ENCODE measurements at regions not wholly inside any gene's neighbourhood (a gene's known extent, or its start where the extent isn't known, plus 50 kb on each side); places are given as distances from the start of the nearest gene placed in this dataset.
"Not testable (repeated sequence)": the region's sequence is repeated elsewhere in the genome, so short reads cannot be mapped to it uniquely, and the experiment has no call there.

GRCh38 chr1:199243423-199244061 lies 604.7 kb downstream of the PTPRC start:
- Histone ChIP-seq H3K36me3 (ENCODE audit: control insufficient read depth in 2 of 2, insufficient read depth in 2 of 2, low read length in 1 of 2) (no peaks in the 10 kb centered on the region), H3K4me3 (ENCODE audit: low read depth in 1 of 2, low read length in 2 of 2) (no peak overlapping the region), H3K9me3 (ENCODE audit: control insufficient read depth in 2 of 2, insufficient read depth in 1 of 2, low read depth in 1 of 2, low read length in 1 of 2) (no peaks in the 10 kb centered on the region), H3K27me3 (ENCODE audit: control insufficient read depth in 1 of 2, insufficient read depth in 2 of 2, low read length in 2 of 2) (no peaks in the 10 kb centered on the region), H3K4me1 (ENCODE audit: control insufficient read depth in 2 of 2, insufficient read depth in 2 of 2, low read length in 1 of 2) (no peaks in the 10 kb centered on the region), H3K27ac (ENCODE audit: low read depth in 2 of 2, low read length in 1 of 2) (no peak overlapping the region)
- 77 to 79% methylated on average over 11 of the region's 11 CpGs for WGBS, 2 donors

GRCh38 chr1:199245946-199246345 lies 607.1 kb downstream of the PTPRC start:
- 49 to 55% methylated on average over 3 of the region's 3 CpGs for WGBS, 2 donors
- no peaks in the 10 kb centered on the region for H3K36me3 ChIP-seq (ENCODE audit: control insufficient read depth in 2 of 2, insufficient read depth in 2 of 2, low read length in 1 of 2)
- H3K4me1 ChIP-seq (ENCODE audit: control insufficient read depth in 2 of 2, insufficient read depth in 2 of 2, low read length in 1 of 2) = no peaks in the 10 kb centered on the region
- no peaks in the 10 kb centered on the region for H3K9me3 ChIP-seq (ENCODE audit: control insufficient read depth in 2 of 2, insufficient read depth in 1 of 2, low read depth in 1 of 2, low read length in 1 of 2)
- no peaks in the 10 kb centered on the region for H3K27me3 ChIP-seq (ENCODE audit: control insufficient read depth in 1 of 2, insufficient read depth in 2 of 2, low read length in 2 of 2)
- no peak overlapping the region for H3K27ac ChIP-seq (ENCODE audit: low read depth in 2 of 2, low read length in 1 of 2)
- no peak overlapping the region for H3K4me3 ChIP-seq (ENCODE audit: low read depth in 1 of 2, low read length in 2 of 2)

- H3K36me3 ChIP-seq (ENCODE audit: control insufficient read depth in 2 of 2, insufficient read depth in 2 of 2, low read length in 1 of 2) = no peaks in the 10 kb centered on the region
- no peaks in the 10 kb centered on the region for H3K4me1 ChIP-seq (ENCODE audit: control insufficient read depth in 2 of 2, insufficient read depth in 2 of 2, low read length in 1 of 2)
- no peaks in the 10 kb centered on the region for H3K9me3 ChIP-seq (ENCODE audit: control insufficient read depth in 2 of 2, insufficient read depth in 1 of 2, low read depth in 1 of 2, low read length in 1 of 2)
- no peak overlapping the region for H3K27ac ChIP-seq (ENCODE audit: low read depth in 2 of 2, low read length in 1 of 2)
- 94 to 96% methylated on average over 3 of the region's 3 CpGs for WGBS, 2 donors
- H3K4me3 ChIP-seq (ENCODE audit: low read depth in 1 of 2, low read length in 2 of 2) = no peak overlapping the region
- no peaks in the 10 kb centered on the region for H3K27me3 ChIP-seq (ENCODE audit: control insufficient read depth in 1 of 2, insufficient read depth in 2 of 2, low read length in 2 of 2)
Observed at GRCh38 chr1:199246716-199247115, 607.9 kb downstream of the PTPRC start.

GRCh38 chr1:199247891-199248290 lies 609.1 kb downstream of the PTPRC start:
- H3K4me3 ChIP-seq (ENCODE audit: low read depth in 1 of 2, low read length in 2 of 2) = no peak overlapping the region
- no peaks in the 10 kb centered on the region for H3K9me3 ChIP-seq (ENCODE audit: control insufficient read depth in 2 of 2, insufficient read depth in 1 of 2, low read depth in 1 of 2, low read length in 1 of 2)
- no peaks in the 10 kb centered on the region for H3K4me1 ChIP-seq (ENCODE audit: control insufficient read depth in 2 of 2, insufficient read depth in 2 of 2, low read length in 1 of 2)
- no peaks in the 10 kb centered on the region for H3K36me3 ChIP-seq (ENCODE audit: control insufficient read depth in 2 of 2, insufficient read depth in 2 of 2, low read length in 1 of 2)
- H3K27ac ChIP-seq (ENCODE audit: low read depth in 2 of 2, low read length in 1 of 2) = no peak overlapping the region
- no peaks in the 10 kb centered on the region for H3K27me3 ChIP-seq (ENCODE audit: control insufficient read depth in 1 of 2, insufficient read depth in 2 of 2, low read length in 2 of 2)

GRCh38 chr1:199254040-199254439 lies 615.2 kb downstream of the PTPRC start:
- not testable (repeated sequence) for H3K9me3 ChIP-seq (ENCODE audit: control insufficient read depth in 2 of 2, insufficient read depth in 1 of 2, low read depth in 1 of 2, low read length in 1 of 2); H3K27me3 ChIP-seq (ENCODE audit: control insufficient read depth in 1 of 2, insufficient read depth in 2 of 2, low read length in 2 of 2); H3K36me3 ChIP-seq (ENCODE audit: control insufficient read depth in 2 of 2, insufficient read depth in 2 of 2, low read length in 1 of 2); H3K4me1 ChIP-seq (ENCODE audit: control insufficient read depth in 2 of 2, insufficient read depth in 2 of 2, low read length in 1 of 2); H3K27ac ChIP-seq (ENCODE audit: low read depth in 2 of 2, low read length in 1 of 2); H3K4me3 ChIP-seq (ENCODE audit: low read depth in 1 of 2, low read length in 2 of 2)
- 93 to 96% methylated on average over 1 of the region's 1 CpG for WGBS, 2 donors

GRCh38 chr1:199261328-199261727 lies 622.5 kb downstream of the PTPRC start:
- Histone ChIP-seq H3K4me3 (ENCODE audit: low read depth in 1 of 2, low read length in 2 of 2) (no peak overlapping the region), H3K36me3 (ENCODE audit: control insufficient read depth in 2 of 2, insufficient read depth in 2 of 2, low read length in 1 of 2) (no peaks in the 10 kb centered on the region), H3K27me3 (ENCODE audit: control insufficient read depth in 1 of 2, insufficient read depth in 2 of 2, low read length in 2 of 2) (no peaks in the 10 kb centered on the region), H3K4me1 (ENCODE audit: control insufficient read depth in 2 of 2, insufficient read depth in 2 of 2, low read length in 1 of 2) (no peaks in the 10 kb centered on the region), H3K27ac (ENCODE audit: low read depth in 2 of 2, low read length in 1 of 2) (no peak overlapping the region), H3K9me3 (ENCODE audit: control insufficient read depth in 2 of 2, insufficient read depth in 1 of 2, low read depth in 1 of 2, low read length in 1 of 2) (no peaks in the 10 kb centered on the region)
- 86 to 88% methylated on average over 4 of the region's 4 CpGs for WGBS, 2 donors

GRCh38 chr1:199264283-199264682 lies 625.4 kb downstream of the PTPRC start:
- Histone ChIP-seq H3K4me1 (ENCODE audit: control insufficient read depth in 2 of 2, insufficient read depth in 2 of 2, low read length in 1 of 2) (no peaks in the 10 kb centered on the region), H3K36me3 (ENCODE audit: control insufficient read depth in 2 of 2, insufficient read depth in 2 of 2, low read length in 1 of 2) (no peaks in the 10 kb centered on the region), H3K4me3 (ENCODE audit: low read depth in 1 of 2, low read length in 2 of 2) (no peak overlapping the region), H3K27ac (ENCODE audit: low read depth in 2 of 2, low read length in 1 of 2) (no peak overlapping the region), H3K9me3 (ENCODE audit: control insufficient read depth in 2 of 2, insufficient read depth in 1 of 2, low read depth in 1 of 2, low read length in 1 of 2) (no peaks in the 10 kb centered on the region), H3K27me3 (ENCODE audit: control insufficient read depth in 1 of 2, insufficient read depth in 2 of 2, low read length in 2 of 2) (no peaks in the 10 kb centered on the region)
- 86 to 88% methylated on average over 2 of the region's 2 CpGs for WGBS, 2 donors

- H3K27me3 ChIP-seq (ENCODE audit: control insufficient read depth in 1 of 2, insufficient read depth in 2 of 2, low read length in 2 of 2) = no peaks in the 10 kb centered on the region
- H3K36me3 ChIP-seq (ENCODE audit: control insufficient read depth in 2 of 2, insufficient read depth in 2 of 2, low read length in 1 of 2) = no peaks in the 10 kb centered on the region
- H3K27ac ChIP-seq (ENCODE audit: low read depth in 2 of 2, low read length in 1 of 2) = no peak overlapping the region
- H3K4me3 ChIP-seq (ENCODE audit: low read depth in 1 of 2, low read length in 2 of 2) = no peak overlapping the region
- WGBS, 2 donors = 47 to 57% methylated on average over 1 of the region's 1 CpG
- no peaks in the 10 kb centered on the region for H3K4me1 ChIP-seq (ENCODE audit: control insufficient read depth in 2 of 2, insufficient read depth in 2 of 2, low read length in 1 of 2)
- no peaks in the 10 kb centered on the region for H3K9me3 ChIP-seq (ENCODE audit: control insufficient read depth in 2 of 2, insufficient read depth in 1 of 2, low read depth in 1 of 2, low read length in 1 of 2)
Observed at GRCh38 chr1:199264911-199265310, 626.1 kb downstream of the PTPRC start.

GRCh38 chr1:199265319-199265718 lies 626.5 kb downstream of the PTPRC start:
- WGBS, 2 donors = 75 to 82% methylated on average over 3 of the region's 3 CpGs

GRCh38 chr1:199269241-199269640 lies 630.4 kb downstream of the PTPRC start:
- no peaks in the 10 kb centered on the region for H3K4me1 ChIP-seq (ENCODE audit: control insufficient read depth in 2 of 2, insufficient read depth in 2 of 2, low read length in 1 of 2)
- no peaks in the 10 kb centered on the region for H3K36me3 ChIP-seq (ENCODE audit: control insufficient read depth in 2 of 2, insufficient read depth in 2 of 2, low read length in 1 of 2)
- H3K27me3 ChIP-seq (ENCODE audit: control insufficient read depth in 1 of 2, insufficient read depth in 2 of 2, low read length in 2 of 2) = no peaks in the 10 kb centered on the region
- H3K27ac ChIP-seq (ENCODE audit: low read depth in 2 of 2, low read length in 1 of 2) = no peak overlapping the region
- no peak overlapping the region for H3K4me3 ChIP-seq (ENCODE audit: low read depth in 1 of 2, low read length in 2 of 2)
- WGBS, 2 donors = 83% methylated on average over 3 of the region's 3 CpGs
- H3K9me3 ChIP-seq (ENCODE audit: control insufficient read depth in 2 of 2, insufficient read depth in 1 of 2, low read depth in 1 of 2, low read length in 1 of 2) = no peaks in the 10 kb centered on the region

More at GRCh38 chr1:199265319-199265718, 626.5 kb downstream of the PTPRC start:
- Histone ChIP-seq H3K4me1 (ENCODE audit: control insufficient read depth in 2 of 2, insufficient read depth in 2 of 2, low read length in 1 of 2) (no peaks in the 10 kb centered on the region), H3K4me3 (ENCODE audit: low read depth in 1 of 2, low read length in 2 of 2) (no peak overlapping the region), H3K27me3 (ENCODE audit: control insufficient read depth in 1 of 2, insufficient read depth in 2 of 2, low read length in 2 of 2) (no peaks in the 10 kb centered on the region), H3K36me3 (ENCODE audit: control insufficient read depth in 2 of 2, insufficient read depth in 2 of 2, low read length in 1 of 2) (no peaks in the 10 kb centered on the region), H3K27ac (ENCODE audit: low read depth in 2 of 2, low read length in 1 of 2) (no peak overlapping the region), H3K9me3 (ENCODE audit: control insufficient read depth in 2 of 2, insufficient read depth in 1 of 2, low read depth in 1 of 2, low read length in 1 of 2) (no peaks in the 10 kb centered on the region)

All from esophagus (tissue), 2 donors.